Suprapubic skin (tissue), 4 donors: ENCODE measurements at regions not wholly inside any gene's neighbourhood (a gene's known extent, or its start where the extent isn't known, plus 50 kb on each side); places are given as distances from the start of the nearest gene placed in this dataset.
"Not testable (repeated sequence)": the region's sequence is repeated elsewhere in the genome, so short reads cannot be mapped to it uniquely, and the experiment has no call there.

ENCODE experiments used
- DNase-seq, 2 donors: peaks; one replicate each; pipeline ENCODE4 v3.0.0-alpha.2; 2019; ENCODE audit warnings: low spot score in 2 of 2
- H3K27ac ChIP-seq: fragments of 200-600 bp; sonication (generic); one replicate; pipeline ENCODE4 v1.5.1; 2019
- H3K27me3 ChIP-seq: fragments of 200-600 bp; sonication (generic); one replicate; pipeline ENCODE4 v1.5.1; 2019
- H3K36me3 ChIP-seq: fragments of 200-600 bp; sonication (generic); one replicate; pipeline ENCODE4 v1.5.1; 2019
- H3K4me1 ChIP-seq: fragments of 200-600 bp; sonication (generic); one replicate; pipeline ENCODE4 v1.5.1; 2019
- H3K4me3 ChIP-seq: fragments of 200-600 bp; sonication (generic); one replicate; pipeline ENCODE4 v1.5.1; 2019; ENCODE audit warnings: mild to moderate bottlenecking
- H3K9me3 ChIP-seq: fragments of 200-600 bp; sonication (generic); one replicate; pipeline ENCODE4 v1.5.1; 2019
- CTCF ChIP-seq, 2 donors: fragments of 200-600 bp in 1 of 2; fragments of 450-650 bp in 1 of 2; sonication (generic) in 1 of 2; IDR thresholded peaks; one replicate each; pipeline ENCODE4 v1.5.1; 2016 to 2019; ENCODE audit warnings: antibody characterized with exemption in 2 of 2, mild to moderate bottlenecking in 1 of 2, moderate library complexity in 1 of 2
- EP300 ChIP-seq: sonication (generic); formaldehyde crosslinking; IDR thresholded peaks from one replicate; pipeline ENCODE4 v1.6.1; 2017; ENCODE audit warnings: antibody characterized with exemption
- POLR2A ChIP-seq, 2 donors: fragments of 450-650 bp; IDR thresholded peaks; one replicate each; pipeline ENCODE4 v1.6.1; 2017; ENCODE audit warnings: antibody characterized with exemption in 2 of 2, mild to moderate bottlenecking in 2 of 2, moderate library complexity in 2 of 2
- POLR2AphosphoS5 ChIP-seq, 3 donors: sonication (generic); formaldehyde crosslinking; IDR thresholded peaks; one replicate each; pipeline ENCODE4 v1.6.1; 2017; ENCODE audit warnings: antibody characterized with exemption in 3 of 3
- WGBS: methylation state at CpG from one replicate; pipeline ENCODE4 v1.1.5; 2018; 5-methylcytosine and 5-hydroxymethylcytosine counted together

- DNase-seq, result no peak
- Histone ChIP-seq H3K36me3 (no peaks in the 10 kb centered on the region), H3K27ac (no peak overlapping the region), H3K4me1 (no peaks in the 10 kb centered on the region), H3K4me3 (no peak overlapping the region), H3K9me3 (no peaks in the 10 kb centered on the region), H3K27me3 (no peaks in the 10 kb centered on the region)
- 94% methylated on average over 1 of the region's 1 CpG for WGBS
- no peak for TF ChIP-seq POLR2A (IDR thresholded peaks at IDR 0.05)
- no peak for TF ChIP-seq POLR2AphosphoS5 (IDR thresholded peaks at IDR 0.05)
- no peak for TF ChIP-seq EP300
- no peak for TF ChIP-seq CTCF (IDR thresholded peaks at IDR 0.05)
Measured at GRCh38 chr3:118538187-118538586, 496.5 kb downstream of the IGSF11 start.

DNA sequence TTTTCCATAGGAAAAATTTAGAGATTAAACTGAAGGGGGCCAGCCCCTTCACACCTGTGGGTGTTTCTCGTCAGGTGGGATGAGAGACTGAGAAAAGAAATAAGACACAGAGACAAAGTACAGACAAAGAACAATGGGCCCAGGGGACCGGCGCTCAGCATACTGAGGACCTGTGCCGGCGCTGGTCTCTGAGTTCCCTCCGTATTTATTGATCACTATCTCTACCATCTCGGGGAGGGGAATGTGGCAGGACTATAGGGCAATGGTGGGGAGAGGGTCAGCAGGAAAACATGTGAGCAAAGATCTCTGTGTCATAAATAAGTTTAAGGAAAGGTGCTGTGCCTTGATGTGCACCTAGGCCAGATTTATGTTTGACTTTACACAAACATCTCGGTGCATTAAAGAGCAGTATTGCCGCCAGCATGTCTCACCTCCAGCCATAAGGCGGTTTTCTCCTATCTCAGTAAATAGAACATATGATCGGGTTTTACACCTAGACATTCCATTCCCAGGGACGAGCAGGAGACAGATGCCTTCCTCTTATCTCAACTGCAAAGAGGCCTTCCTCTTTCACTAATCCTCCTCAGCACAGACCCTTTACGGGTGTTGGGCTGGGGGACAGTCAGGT lies 494.7 kb downstream of the IGSF11 start:
- H3K4me1 ChIP-seq, H3K27me3 ChIP-seq, H3K27ac ChIP-seq, H3K4me3 ChIP-seq, H3K9me3 ChIP-seq, H3K36me3 ChIP-seq, DNase-seq: not testable (repeated sequence)
- WGBS, result 86% methylated on average over 13 of the region's 13 CpGs

DNA sequence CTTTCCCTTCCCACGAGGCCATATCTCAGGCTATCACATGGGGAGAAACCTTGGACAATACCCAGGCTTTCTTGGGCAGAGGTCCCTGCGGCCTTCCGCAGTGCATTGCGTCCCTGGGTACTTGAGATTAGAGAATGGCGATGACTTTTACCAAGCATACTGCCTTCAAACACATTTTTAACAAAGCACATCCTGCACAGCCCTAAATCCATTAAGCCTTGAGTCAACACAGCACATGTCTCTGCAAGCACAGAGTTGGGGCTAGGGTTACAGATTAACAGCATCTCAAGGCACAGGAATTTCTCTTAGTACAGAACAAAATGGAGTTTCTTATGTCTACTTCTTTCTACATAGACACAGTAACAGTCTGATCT lies 494.2 kb downstream of the IGSF11 start:
- H3K4me3 ChIP-seq, H3K27ac ChIP-seq, H3K36me3 ChIP-seq, H3K9me3 ChIP-seq, DNase-seq, H3K27me3 ChIP-seq, H3K4me1 ChIP-seq: not testable (repeated sequence)
- 70% methylated on average over 5 of the region's 5 CpGs for WGBS

- Histone ChIP-seq H3K9me3 (no peaks in the 10 kb centered on the region), H3K4me1 (no peaks in the 10 kb centered on the region), H3K36me3 (no peaks in the 10 kb centered on the region), H3K27me3 (no peaks in the 10 kb centered on the region), H3K27ac (no peak overlapping the region), H3K4me3 (no peak overlapping the region)
- TF ChIP-seq POLR2A (IDR thresholded peaks at IDR 0.05) (no peak), CTCF (IDR thresholded peaks at IDR 0.05) (no peak), POLR2AphosphoS5 (IDR thresholded peaks at IDR 0.05) (no peak), EP300 (no peak)
- 90% methylated on average over 1 of the region's 1 CpG for WGBS
- DNase-seq, result no peak
Measured at GRCh38 chr3:118540826-118541225, 493.8 kb downstream of the IGSF11 start.

- 81% methylated on average over 2 of the region's 2 CpGs for WGBS
- no peak overlapping the region for H3K27ac ChIP-seq
Measured at GRCh38 chr3:118541796-118542195, 492.9 kb downstream of the IGSF11 start.

GRCh38 chr3:118543832-118544231 lies 490.8 kb downstream of the IGSF11 start:
- Histone ChIP-seq H3K36me3 (no peaks in the 10 kb centered on the region), H3K27ac (no peak overlapping the region)
- WGBS, result 55% methylated on average over 1 of the region's 1 CpG

More at GRCh38 chr3:118541796-118542195, 492.9 kb downstream of the IGSF11 start:
- TF ChIP-seq POLR2AphosphoS5 (IDR thresholded peaks at IDR 0.05) (no peak), CTCF (IDR thresholded peaks at IDR 0.05) (no peak), EP300 (no peak), POLR2A (IDR thresholded peaks at IDR 0.05) (no peak)
- no peaks in the 10 kb centered on the region for H3K27me3 ChIP-seq
- H3K36me3 ChIP-seq, result no peaks in the 10 kb centered on the region
- no peaks in the 10 kb centered on the region for H3K4me1 ChIP-seq
- no peaks in the 10 kb centered on the region for H3K9me3 ChIP-seq
- DNase-seq, result no peak
- H3K4me3 ChIP-seq, result no peak overlapping the region

More at GRCh38 chr3:118543832-118544231, 490.8 kb downstream of the IGSF11 start:
- Histone ChIP-seq H3K4me3 (no peak overlapping the region), H3K9me3 (no peaks in the 10 kb centered on the region), H3K27me3 (no peaks in the 10 kb centered on the region), H3K4me1 (no peaks in the 10 kb centered on the region)
- no peak for TF ChIP-seq CTCF (IDR thresholded peaks at IDR 0.05)
- no peak for TF ChIP-seq EP300
- TF ChIP-seq POLR2A (IDR thresholded peaks at IDR 0.05), result no peak
- no peak for TF ChIP-seq POLR2AphosphoS5 (IDR thresholded peaks at IDR 0.05)
- no peak for DNase-seq
